Hematopoietic multipotent progenitor cell treated with erythropoietin and hydrocortisone succinate and interleukin-3 and kit ligand, for 15 days (in vitro differentiated cells): ENCODE measurements at regions not wholly inside any gene's neighbourhood (a gene's known extent, or its start where the extent isn't known, plus 50 kb on each side); places are given as distances from the start of the nearest gene placed in this dataset.

Source experiments
- DNase-seq: peaks from one replicate; pipeline ENCODE4 v3.0.0-alpha.2; 2015; ENCODE audit warnings: low spot score

DNA sequence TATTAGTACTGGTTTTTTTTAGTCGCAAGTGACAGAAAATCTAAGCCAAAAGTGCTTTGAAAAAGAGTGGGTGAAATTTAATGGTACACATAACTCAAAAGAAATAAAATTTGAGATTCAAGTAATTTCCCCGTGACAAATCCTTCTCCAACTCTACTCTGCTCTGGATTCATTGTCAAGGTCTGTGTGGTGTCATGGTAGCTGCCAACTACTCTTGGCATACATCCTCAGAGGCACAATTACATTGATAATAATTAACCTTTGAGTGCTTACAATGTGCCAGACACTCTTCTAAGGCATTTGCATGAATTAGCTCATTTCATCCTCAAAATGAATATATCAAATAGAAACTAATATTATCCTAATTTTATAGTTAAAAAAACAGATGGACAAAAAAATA, 1153.9 kb upstream of the NCAM2 start:
- no peak for DNase-seq

- DNase-seq = no peak
Measured at GRCh38 chr21:19850157-19850556, 1148.1 kb upstream of the NCAM2 start.

DNA sequence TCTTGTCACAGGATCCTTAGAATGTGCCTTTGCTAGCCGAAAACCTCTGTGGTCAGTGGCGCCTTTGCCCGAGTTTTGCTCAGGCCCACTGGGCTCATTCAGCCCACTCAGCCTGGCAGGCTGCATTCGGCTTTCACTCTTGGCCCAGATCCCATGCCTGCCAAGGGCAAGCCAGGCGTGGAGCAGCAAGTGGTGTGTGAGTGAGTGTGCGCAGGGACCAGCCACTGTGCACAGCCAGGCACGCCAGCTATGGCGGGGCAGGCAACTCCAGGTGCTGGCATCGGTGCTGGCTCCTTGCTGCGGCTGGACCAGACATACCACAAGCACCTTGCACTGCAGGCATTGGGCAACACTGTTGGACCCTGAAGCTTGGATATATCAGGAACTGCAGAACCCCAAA, 1145.1 kb upstream of the NCAM2 start:
- DNase-seq = no peak

- no peak for DNase-seq
Measured at GRCh38 chr21:19853709-19854575, 1144.3 kb upstream of the NCAM2 start.

GRCh38 chr21:19855522-19855921, 1142.7 kb upstream of the NCAM2 start:
- DNase-seq = no peak

- DNase-seq = no peak
Measured at GRCh38 chr21:19864476-19864875, 1133.7 kb upstream of the NCAM2 start.

DNA sequence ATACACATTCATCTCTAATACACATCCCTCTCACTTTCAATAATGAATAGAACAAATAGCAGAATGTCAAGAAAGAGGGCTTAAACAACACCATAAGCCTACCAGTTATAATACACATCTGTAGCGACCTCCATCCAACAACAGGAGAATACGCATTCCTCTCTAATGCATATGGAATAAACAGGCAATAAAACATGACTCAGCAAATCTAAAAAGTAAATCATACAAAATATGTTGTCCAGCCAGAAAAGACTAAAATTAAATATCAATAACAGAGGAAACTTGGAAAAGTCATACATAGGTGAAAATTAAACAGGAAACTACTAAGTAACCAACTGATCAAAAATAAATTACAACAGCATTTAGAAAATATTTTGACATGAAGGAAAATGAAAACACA, 1127.5 kb upstream of the NCAM2 start:
- DNase-seq = no peak

GRCh38 chr21:19874521-19874920, 1123.7 kb upstream of the NCAM2 start:
- no peak for DNase-seq

DNA sequence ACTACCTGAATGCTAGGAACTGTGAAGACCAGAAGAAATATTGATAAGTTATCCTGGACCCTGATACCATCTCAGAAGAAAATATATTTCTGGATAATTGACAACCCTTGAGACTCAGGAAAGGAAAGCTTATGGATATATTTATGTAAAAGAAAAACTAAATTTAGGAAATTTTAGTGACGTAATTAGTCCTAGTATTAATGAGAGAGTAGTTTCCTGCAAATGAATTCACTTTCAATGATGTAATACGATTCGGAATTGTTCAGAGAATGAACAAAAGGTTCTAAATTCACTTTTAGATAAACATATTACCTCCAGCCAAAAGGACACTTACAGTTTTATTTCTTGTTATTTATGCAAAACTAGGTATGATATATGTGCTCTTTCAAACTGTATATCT, 1120.1 kb upstream of the NCAM2 start:
- DNase-seq = no peak

DNA sequence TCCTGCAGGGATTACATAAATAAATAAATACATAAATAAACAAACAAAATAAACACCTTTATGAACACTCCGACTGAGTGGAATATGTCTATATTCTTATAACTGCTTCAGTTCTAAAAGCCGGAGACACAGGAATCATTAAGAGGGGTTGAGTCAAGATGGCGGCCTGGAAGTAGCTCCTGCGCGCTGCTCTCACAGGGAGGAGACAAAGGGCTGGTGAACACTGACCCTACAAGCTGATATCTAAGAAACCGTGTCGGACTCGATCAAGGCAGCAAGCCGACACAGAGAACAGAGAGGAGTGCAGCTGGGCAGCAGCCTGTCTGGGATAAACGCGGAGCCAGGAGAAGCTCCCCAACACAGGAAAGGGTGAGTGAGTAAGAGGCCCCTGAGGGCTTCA, 1098.6 kb upstream of the NCAM2 start:
- DNase-seq = no peak

DNA sequence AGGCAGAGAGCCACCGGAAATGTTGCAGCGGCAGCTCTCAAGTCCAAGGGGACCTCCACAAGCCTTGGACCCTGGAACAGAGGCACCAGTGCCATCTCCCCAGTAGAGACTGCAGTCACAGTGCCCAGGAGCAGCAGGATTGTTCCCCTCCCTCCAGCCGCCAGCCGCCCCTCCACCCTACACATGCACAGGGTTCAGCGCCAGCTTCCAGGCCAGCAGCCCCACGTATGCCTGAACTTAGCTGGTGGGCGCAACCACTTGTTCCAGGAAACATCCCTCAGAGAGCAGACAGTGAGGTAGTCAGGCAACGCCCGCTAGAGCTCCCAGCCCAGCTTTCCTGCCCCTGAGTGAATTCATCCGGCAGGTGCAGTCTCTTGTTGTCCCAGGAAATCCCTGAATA, 1098.1 kb upstream of the NCAM2 start:
- DNase-seq = no peak

- no peak for DNase-seq
Measured at GRCh38 chr21:19908390-19908789, 1089.8 kb upstream of the NCAM2 start.

DNA sequence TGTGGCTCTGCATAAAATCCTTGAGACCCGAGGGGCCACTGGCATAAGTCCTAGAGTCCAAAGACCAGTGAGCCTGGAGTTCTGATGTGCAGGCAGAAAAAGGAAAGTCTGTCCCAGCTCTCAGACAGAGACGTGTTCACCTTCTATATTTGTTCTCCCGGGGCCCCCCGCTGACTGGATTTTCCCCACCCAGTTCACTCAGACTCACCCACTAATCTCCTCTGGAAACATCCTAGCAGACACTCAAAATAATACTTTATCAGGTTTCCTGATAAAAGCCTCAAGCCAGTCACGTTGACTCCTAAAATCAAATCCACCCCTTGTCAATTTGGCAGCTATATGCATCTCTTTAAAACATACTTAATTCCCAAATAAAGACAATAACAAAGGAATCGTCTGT, 1084.2 kb upstream of the NCAM2 start:
- no peak for DNase-seq

GRCh38 chr21:19921211-19921610, 1077.0 kb upstream of the NCAM2 start:
- DNase-seq = no peak

- no peak for DNase-seq
Measured at GRCh38 chr21:19922122-19922521, 1076.1 kb upstream of the NCAM2 start.

GRCh38 chr21:19935467-19935866, 1062.7 kb upstream of the NCAM2 start:
- no peak for DNase-seq

GRCh38 chr21:19937619-19938018, 1060.6 kb upstream of the NCAM2 start:
- no peak for DNase-seq

GRCh38 chr21:19941626-19942025, 1056.6 kb upstream of the NCAM2 start:
- no peak for DNase-seq

DNA sequence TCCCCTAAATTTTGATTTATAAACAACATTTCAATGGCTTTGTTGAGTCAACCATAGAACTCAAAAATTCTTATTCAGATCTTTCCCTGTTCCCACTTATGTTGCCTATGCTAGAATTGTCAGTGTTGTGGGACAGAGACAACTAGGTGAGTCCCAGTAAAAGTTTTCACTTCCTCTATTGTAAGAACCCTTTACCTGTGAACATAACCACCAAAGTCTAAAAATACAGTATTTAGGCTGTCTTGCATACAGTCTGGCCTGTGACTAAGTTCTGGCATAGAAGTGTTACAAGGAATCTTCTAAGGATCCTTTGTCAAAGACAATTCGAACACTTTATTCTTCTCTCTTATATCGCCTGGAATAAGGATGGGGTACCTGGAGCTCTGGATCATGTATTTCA, 1047.9 kb upstream of the NCAM2 start:
- no peak for DNase-seq

DNA sequence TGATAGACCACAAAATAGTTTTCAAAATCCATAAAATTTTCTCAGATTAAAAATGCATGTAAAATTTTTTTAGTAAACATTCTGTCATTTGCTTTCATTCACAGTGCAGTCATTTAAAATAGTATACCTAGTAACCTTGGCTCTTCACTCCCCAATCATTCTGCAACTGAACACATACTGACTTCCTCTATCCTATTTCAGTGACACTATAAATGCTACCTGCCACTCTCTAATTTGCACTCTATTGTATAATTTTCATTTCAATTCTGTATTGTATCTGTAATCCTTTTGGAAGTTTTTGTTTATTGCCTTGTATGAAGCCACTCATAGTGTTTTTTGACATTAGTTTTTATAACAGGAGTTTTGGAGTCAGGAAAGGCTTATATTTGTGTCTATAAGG, 1029.1 kb upstream of the NCAM2 start:
- no peak for DNase-seq

DNA sequence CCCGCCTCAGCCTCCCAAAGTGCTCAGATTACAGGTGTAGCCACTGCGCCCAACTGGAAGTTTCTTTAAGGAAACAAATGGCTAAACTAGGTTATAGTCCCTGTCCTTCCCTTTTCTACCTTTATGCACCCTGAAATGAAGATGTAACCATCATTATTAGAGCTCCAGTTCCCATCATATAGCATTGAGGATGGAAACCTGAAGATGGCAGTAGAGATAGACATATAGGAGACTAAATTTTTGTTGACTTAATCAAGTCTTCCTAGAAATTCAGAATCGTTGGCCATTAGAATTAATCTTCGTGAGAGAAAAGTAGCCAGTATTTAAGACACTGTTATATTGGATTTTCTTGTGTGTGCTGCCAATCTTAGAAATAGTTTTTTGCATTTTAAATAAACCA, 1016.3 kb upstream of the NCAM2 start:
- DNase-seq = no peak

- DNase-seq = no peak
Measured at GRCh38 chr21:19986396-19986795, 1011.8 kb upstream of the NCAM2 start.

DNA sequence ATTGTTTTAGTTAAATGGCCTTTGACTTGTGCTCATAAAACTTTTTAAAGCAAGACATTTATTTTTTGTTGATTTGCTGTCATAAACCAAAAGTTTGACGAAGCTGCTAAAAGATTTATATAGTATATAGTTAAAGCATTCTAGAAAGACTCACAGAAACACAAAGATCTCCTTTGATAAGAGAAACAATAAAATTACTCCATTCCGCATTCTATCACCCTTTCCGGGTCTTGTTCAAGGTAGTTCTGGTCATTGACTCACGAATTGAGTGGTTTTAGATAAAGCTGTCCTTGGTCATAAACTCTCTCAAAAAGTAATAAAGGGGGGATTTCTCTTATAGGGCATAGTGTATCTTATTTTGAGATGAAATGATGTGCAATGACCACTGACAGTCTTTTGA, 1010.5 kb upstream of the NCAM2 start:
- DNase-seq = no peak

DNA sequence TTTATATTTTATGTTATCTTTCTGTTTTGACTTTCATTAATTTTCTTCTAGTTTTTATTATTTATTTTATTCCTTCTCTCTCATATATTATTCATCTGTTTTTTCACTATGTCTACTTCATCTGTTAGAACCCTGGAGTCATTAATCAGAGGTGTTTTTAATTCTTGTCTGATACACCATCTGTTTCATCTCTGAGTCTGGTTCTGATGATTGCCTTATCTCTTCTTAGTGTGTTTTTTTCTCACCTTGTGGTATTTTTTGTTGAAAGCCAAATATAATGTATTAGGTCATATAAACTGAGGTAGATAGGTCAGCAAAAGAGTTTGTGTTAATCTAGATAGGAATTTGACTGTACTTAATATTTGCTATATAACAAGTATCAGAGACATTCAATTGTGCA, 1005.7 kb upstream of the NCAM2 start:
- no peak for DNase-seq
